Suppressor macrophage treated with lipopolysaccharide for 1 hour (primary cell): ENCODE measurements at regions not wholly inside any gene's neighbourhood (a gene's known extent, or its start where the extent isn't known, plus 50 kb on each side); places are given as distances from the start of the nearest gene placed in this dataset.
"Not testable (repeated sequence)": the region's sequence is repeated elsewhere in the genome, so short reads cannot be mapped to it uniquely, and the experiment has no call there.

Source experiments
- DNase-seq, 3 donors: peaks; one replicate each; pipeline ENCODE4 v3.0.0-alpha.2; 2020 to 2022

- no peak for DNase-seq
Observed at GRCh38 chr5:51802551-51803184, 419.4 kb downstream of the ISL1 start.

DNA sequence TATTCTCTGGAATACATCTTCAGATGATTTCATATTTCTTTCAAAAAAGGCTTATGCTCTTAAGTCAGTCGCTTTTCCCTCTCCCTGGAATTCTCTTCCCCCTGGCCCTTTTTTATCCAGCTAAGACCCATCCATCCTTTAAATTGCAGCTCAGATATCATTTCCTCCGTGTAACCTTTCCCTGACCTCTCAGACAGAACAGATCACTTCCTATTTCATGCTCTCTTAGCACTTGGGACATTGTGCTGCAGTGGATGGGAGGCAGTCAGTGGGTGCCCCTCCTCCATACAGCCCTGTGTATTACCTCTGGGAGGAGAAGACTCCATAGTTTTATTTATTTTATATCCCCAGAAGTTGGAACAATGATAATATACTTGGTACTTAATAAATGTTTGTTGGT, 423.4 kb downstream of the ISL1 start:
- no peak for DNase-seq

DNA sequence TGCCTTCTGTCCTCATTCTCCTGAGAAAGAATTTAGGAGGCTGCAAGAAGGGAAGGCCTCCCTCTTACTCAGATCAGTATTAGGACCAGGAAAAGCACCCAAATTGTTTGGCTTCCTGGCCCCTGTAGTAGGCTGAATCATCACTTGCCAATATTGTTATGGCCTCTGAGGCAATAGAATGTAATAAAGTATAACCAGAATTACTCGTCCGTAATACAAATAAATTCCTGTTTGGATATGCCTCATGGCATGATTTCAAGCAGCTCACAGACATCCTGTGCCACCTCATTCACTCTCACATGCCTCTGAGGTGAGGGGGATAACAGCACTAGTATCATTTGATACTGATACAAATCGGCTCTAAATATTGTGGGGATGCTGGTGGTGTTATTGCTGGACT, 427.3 kb downstream of the ISL1 start:
- DNase-seq = no peak

GRCh38 chr5:51811883-51812471, 428.7 kb downstream of the ISL1 start:
- no peak for DNase-seq

- not testable (repeated sequence) for DNase-seq
Observed at GRCh38 chr5:51814817-51815216, 431.6 kb downstream of the ISL1 start.

DNA sequence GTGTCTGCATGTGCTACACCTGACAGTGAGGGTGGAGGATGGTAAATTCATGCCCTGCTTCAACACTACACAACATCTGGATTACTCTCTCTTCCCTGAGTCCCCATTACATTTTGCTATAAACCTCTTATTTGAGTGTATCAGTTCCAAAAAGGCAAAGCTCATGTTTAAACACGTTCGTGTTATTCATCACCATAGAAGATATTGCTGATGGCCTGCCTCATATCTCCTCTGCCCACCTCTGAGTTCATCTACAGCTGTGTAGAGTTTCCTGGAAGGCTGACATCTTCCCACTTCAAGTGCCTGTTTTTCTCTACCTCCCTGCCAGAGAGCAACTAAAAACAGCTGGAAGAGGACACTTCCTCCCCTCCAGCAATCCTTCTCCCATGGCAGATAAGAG, 433.2 kb downstream of the ISL1 start:
- DNase-seq = no peak

GRCh38 chr5:51821697-51822096, 438.4 kb downstream of the ISL1 start:
- DNase-seq = no peak

GRCh38 chr5:51829230-51829629, 446.0 kb downstream of the ISL1 start:
- no peak for DNase-seq

- DNase-seq = no peak
Observed at GRCh38 chr5:51829691-51830090, 446.4 kb downstream of the ISL1 start.

DNA sequence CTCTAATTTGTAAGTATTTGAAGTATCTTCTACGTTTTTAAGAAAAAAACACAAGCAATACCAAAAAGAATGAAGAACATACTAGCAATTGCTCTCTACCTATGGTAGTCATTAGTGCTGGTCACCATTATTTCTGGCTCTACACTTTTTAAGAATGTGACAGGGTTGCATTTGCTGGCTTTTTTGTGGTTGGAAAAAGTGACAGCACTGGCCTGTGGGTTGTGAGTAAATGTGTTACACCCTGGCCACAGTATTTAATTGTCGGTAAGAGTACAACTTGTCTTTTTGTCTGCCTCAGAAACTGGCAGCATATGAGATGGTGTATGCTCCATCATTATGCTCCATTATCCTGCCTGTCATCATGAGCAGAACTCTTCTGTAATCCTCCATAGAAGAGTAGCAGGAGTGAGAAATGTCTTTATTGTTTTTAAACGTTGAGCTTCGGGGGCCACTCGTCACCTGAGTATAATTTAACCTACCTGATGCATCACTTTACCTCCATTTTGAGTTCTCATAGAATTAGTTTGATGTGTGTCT, 449.8 kb downstream of the ISL1 start:
- no peak for DNase-seq

DNA sequence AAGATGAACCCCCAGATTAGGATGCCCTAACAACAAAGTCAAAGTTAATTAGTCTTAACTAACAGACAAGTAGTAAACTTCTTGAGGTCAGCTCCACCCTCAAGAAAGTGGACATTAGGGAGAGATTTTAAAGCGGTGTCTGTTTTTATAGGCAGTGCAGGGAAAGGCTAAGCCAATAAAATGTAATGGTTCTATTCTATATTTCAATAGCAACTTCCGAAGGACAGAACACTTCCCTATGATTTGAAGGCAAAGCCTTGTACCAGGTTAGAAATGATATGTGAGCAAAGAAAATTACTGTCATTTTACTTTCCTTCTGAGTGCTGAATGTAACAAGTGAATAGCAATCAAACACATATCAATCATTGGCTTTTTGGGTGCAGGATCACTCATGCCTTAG, 455.2 kb downstream of the ISL1 start:
- no peak for DNase-seq

- no peak for DNase-seq
Observed at GRCh38 chr5:51843893-51844292, 460.6 kb downstream of the ISL1 start.

GRCh38 chr5:51846015-51846414, 462.8 kb downstream of the ISL1 start:
- DNase-seq = no peak

GRCh38 chr5:51859624-51860023, 476.4 kb downstream of the ISL1 start:
- no peak for DNase-seq

DNA sequence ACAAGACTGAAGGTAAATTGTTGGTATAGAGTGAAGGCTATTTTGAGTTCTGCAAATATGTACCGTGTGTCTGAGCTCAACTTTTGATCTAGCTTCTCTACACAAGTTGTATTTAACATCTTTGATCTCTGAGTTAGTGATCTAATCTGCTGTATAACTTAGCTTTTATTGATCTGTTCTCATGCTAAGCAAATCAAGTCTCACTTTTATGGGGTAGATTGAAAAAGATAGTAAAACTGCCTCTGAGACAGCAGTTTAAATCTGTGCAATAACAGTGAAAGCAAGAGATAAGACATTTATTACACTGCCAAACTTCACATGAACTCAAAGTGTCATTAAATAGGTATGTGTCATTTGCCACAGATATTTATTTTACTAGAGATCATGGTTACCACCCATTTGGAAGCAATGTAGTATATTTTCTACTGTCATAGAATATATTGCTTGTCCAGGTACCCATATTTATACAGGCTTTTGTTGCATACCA, 477.3 kb downstream of the ISL1 start:
- DNase-seq = no peak

GRCh38 chr5:51872144-51872543, 488.9 kb downstream of the ISL1 start:
- DNase-seq = no peak

GRCh38 chr5:51881901-51882300, 498.7 kb downstream of the ISL1 start:
- no peak for DNase-seq

- no peak for DNase-seq
Observed at GRCh38 chr5:51882647-51883046, 499.4 kb downstream of the ISL1 start.

DNA sequence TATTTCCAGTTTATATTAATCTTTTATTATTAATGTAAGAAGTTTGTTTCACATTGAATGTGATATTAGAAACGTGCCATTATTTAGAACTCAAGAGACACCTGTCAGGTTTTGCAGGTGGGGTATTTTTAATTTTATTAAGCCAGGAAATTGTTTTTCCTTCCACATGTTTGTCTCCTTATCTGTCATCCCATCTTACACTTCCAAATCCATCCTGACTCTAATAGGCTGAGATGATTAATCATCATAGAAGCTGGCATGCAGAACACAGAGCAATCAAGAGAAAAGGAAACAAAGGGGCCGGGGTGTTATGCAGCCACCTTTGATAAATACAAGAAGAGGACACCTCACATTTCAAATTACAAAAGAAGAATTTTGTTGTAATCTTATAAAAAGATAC, 506.5 kb downstream of the ISL1 start:
- no peak for DNase-seq

- no peak for DNase-seq
Observed at GRCh38 chr5:51890435-51891116, 507.3 kb downstream of the ISL1 start.

DNA sequence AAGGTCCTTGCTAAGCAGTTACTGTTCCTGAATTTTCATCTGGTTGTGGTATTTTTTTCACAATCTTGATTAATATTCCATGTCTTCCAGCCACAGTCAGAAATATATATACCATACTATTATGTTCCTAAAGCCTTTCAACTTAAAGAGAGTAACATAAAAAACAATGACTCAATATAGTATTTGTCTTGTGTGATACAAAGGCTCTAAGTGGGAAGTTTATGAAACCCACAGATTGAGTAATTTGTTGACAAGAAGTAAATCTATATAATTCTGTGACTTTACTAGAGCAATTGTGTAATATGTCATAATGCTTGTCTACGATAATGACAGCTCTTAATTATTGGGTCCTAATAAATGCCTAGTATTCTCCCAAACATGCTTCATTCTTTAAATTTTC, 509.4 kb downstream of the ISL1 start:
- DNase-seq = no peak

DNA sequence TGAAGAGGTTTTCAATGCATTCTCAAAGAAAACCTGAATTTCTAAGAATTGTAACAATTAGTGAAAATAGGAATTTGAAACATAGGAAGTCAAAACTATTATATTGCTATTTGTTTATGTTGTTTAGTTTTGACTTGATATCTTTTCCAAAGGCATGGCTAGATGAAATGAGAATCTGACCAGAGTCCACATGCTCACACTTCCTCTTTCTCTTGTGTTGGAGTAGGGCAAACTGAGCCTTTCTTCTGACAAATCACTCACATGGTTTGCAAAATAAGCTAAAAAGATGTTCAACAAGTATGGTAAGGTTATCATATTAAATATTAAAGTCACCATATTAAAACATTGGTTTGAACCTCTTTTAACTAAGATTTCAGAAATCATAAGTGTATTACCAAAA, 512.6 kb downstream of the ISL1 start:
- no peak for DNase-seq

DNA sequence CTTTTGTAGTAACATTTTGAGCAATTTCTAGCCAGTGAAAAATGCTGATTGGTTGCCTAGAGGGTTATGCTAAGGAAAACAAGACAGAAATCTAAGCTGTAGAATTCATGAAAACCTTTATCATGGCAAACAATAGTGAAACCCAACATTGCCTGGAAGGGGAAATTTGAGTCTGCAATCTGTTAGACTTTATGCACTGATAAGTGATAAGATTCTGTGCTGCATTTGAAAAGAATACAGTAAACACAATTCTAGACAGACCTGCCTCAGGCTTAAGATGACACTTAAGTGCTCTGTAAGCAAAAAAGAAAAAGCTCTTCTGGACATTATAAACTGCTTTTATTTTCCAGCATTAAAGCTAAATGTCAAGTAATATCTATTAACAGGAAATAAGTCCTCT, 519.3 kb downstream of the ISL1 start:
- DNase-seq = no peak

DNA sequence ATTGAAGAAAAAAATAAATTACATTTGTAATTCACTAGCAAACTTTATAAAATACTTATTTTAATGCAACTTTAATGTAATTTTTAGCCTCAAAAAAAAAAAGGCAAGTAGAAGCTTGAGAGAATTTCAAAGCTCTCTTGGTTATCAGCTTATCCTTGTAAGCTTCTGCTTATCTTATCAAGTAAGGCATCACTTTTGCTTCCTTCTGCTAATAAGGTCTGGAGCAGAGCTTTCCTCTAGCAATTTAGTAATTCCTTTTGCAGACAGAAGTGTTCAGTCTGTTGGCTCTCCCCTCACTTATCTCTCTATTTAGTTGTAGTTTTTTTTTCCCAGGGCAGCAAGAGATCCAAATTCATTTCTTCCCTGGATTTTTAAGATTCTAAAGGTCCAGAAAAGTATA, 525.0 kb downstream of the ISL1 start:
- DNase-seq = no peak
